Kidney (tissue), 13 donors: ENCODE measurements at regions not wholly inside any gene's neighbourhood (a gene's known extent, or its start where the extent isn't known, plus 50 kb on each side); places are given as distances from the start of the nearest gene placed in this dataset.
"Not testable (repeated sequence)": the region's sequence is repeated elsewhere in the genome, so short reads cannot be mapped to it uniquely, and the experiment has no call there.

Experiments
- DNase-seq, 5 donors: peaks; one replicate each; pipeline ENCODE4 v3.0.0-alpha.2; 2013 to 2020
- FAIRE-seq: peaks from 2 replicates; lab custom pipeline; 2012; peaks lifted over from hg19 to GRCh38; lab: Jason Lieb, UNC
- H3K27ac ChIP-seq, 2 donors: one replicate each; pipeline ENCODE4 v1.7.0; 2013; ENCODE audit warnings: low read depth in 2 of 2, low read length in 2 of 2, inconsistent platforms in 1 of 2
- H3K27me3 ChIP-seq: one replicate; pipeline ENCODE4 v1.7.1; 2013; ENCODE audit warnings: low read length, inconsistent platforms; ENCODE audit not compliant: control insufficient read depth, insufficient read depth
- H3K36me3 ChIP-seq, 3 donors: one replicate each; pipeline versions ENCODE4 v1.7.0 to v1.7.1; 2013; ENCODE audit warnings: low read length in 3 of 3, control low read depth in 1 of 3, inconsistent platforms in 1 of 3; ENCODE audit not compliant: insufficient read depth in 3 of 3, control insufficient read depth in 2 of 3
- H3K4me1 ChIP-seq, 3 donors: one replicate each; pipeline versions ENCODE4 v1.7.0 to v1.7.1; 2013; ENCODE audit warnings: low read length in 3 of 3, inconsistent platforms in 1 of 3, low read depth in 1 of 3; ENCODE audit not compliant: control insufficient read depth in 2 of 3, insufficient read depth in 2 of 3
- H3K4me3 ChIP-seq, 3 donors: one replicate each; pipeline versions ENCODE4 v1.7.0 to v1.8.1; 2013; ENCODE audit warnings: low read length in 3 of 3, control low read depth in 1 of 3, inconsistent platforms in 1 of 3
- H3K9ac ChIP-seq, 3 donors: one replicate each; pipeline versions ENCODE4 v1.7.0 to v1.7.1; 2013; ENCODE audit warnings: low read length in 3 of 3, control low read depth in 1 of 3, inconsistent platforms in 1 of 3
- H3K9me3 ChIP-seq, 3 donors: one replicate each; pipeline versions ENCODE4 v1.7.0 to v1.7.1; 2013; ENCODE audit warnings: low read length in 3 of 3, control low read depth in 1 of 3, inconsistent platforms in 1 of 3; ENCODE audit not compliant: control insufficient read depth in 2 of 3, insufficient read depth in 1 of 3
- CTCF ChIP-seq: IDR thresholded peaks from 3 replicates; pipeline ENCODE4 v1.5.1; 2012; ENCODE audit warnings: mild to moderate bottlenecking, moderate library complexity, borderline replicate concordance; ENCODE audit not compliant: insufficient read depth; ENCODE audit errors: extremely low read depth
- intact Hi-C: fragments of 100-400 bp; cut with DNase I; formaldehyde crosslinking; loops from one replicate; pipeline ENCODE4 v1.11.1; 2022
- donor health status: control.
- donor health status: control.
- donor health status: control.
- donor health status: control.
- donor health status: control.
- donor health status: DM: yes; HTN: yes; CAD: no.
- donor health status: Normal renal cell carcinoma (clear cell type).

GRCh38 chr5:43837996-43838395 lies 235.0 kb downstream of the NNT start:
- intact Hi-C loops = no loop called here
- H3K36me3 ChIP-seq = no peaks in the 10 kb centered on the region
- H3K27me3 ChIP-seq = no peaks in the 10 kb centered on the region
- FAIRE-seq (no peak), DNase-seq (no peak)
- no peak for TF ChIP-seq CTCF
- H3K9ac ChIP-seq = no peak overlapping the region
- H3K9me3 ChIP-seq = no peaks in the 10 kb centered on the region
- H3K4me3 ChIP-seq = no peak overlapping the region
- H3K27ac ChIP-seq = no peak overlapping the region
- H3K4me1 ChIP-seq = no peaks in the 10 kb centered on the region

GRCh38 chr5:43837091-43837490 lies 234.1 kb downstream of the NNT start:
- intact Hi-C loops = no loop called here

GRCh38 chr5:43833961-43834360 lies 231.0 kb downstream of the NNT start:
- H3K9ac ChIP-seq = no peak overlapping the region
- intact Hi-C loops = no loop called here
- no peaks in the 10 kb centered on the region for H3K27me3 ChIP-seq
- H3K36me3 ChIP-seq = no peaks in the 10 kb centered on the region
- H3K4me3 ChIP-seq = no peak overlapping the region
- no peaks in the 10 kb centered on the region for H3K9me3 ChIP-seq
- FAIRE-seq (no peak), DNase-seq (no peak)
- no peaks in the 10 kb centered on the region for H3K4me1 ChIP-seq
- H3K27ac ChIP-seq = no peak overlapping the region
- no peak for TF ChIP-seq CTCF

More at GRCh38 chr5:43837091-43837490, 234.1 kb downstream of the NNT start:
- Histone ChIP-seq H3K9ac (no peak overlapping the region), H3K36me3 (no peaks in the 10 kb centered on the region), H3K27ac (no peak overlapping the region), H3K4me3 (no peak overlapping the region), H3K27me3 (no peaks in the 10 kb centered on the region), H3K4me1 (no peaks in the 10 kb centered on the region), H3K9me3 (no peaks in the 10 kb centered on the region)
- FAIRE-seq (no peak), DNase-seq (no peak)
- no peak for TF ChIP-seq CTCF

GRCh38 chr5:43824325-43824964 lies 221.5 kb downstream of the NNT start:
- H3K27me3 ChIP-seq, FAIRE-seq, H3K4me3 ChIP-seq, H3K4me1 ChIP-seq, H3K9me3 ChIP-seq, intact Hi-C loops, H3K27ac ChIP-seq, H3K36me3 ChIP-seq, H3K9ac ChIP-seq: not testable (repeated sequence)
- peak in 1 of 5 donors; percentile 46 for DNase-seq

GRCh38 chr5:43818394-43818793 lies 215.4 kb downstream of the NNT start:
- intact Hi-C loops, FAIRE-seq, H3K27me3 ChIP-seq, DNase-seq, H3K4me1 ChIP-seq, H3K9ac ChIP-seq, H3K27ac ChIP-seq, H3K4me3 ChIP-seq, H3K36me3 ChIP-seq: not testable (repeated sequence)
- peaks cover 0 to 13% (median 10%) of the 10 kb centered on the region in 3 donors for H3K9me3 ChIP-seq
